GM23338 (cell line): ENCODE measurements at regions not wholly inside any gene's neighbourhood (a gene's known extent, or its start where the extent isn't known, plus 50 kb on each side); places are given as distances from the start of the nearest gene placed in this dataset.

Experiments used
- ATAC-seq: fragments of 200-7000 bp; cut with Tn5 transposase; 3 replicates; pipeline ENCODE4 v1.9.1; 2020
- DNase-seq: peaks from one replicate; pipeline ENCODE4 v3.0.0-alpha.2; 2015; ENCODE audit warnings: low spot score
- H2AFZ ChIP-seq: fragments of 200-600 bp; sonication (generic); 2 replicates; pipeline ENCODE4 v1.8.0; 2016; ENCODE audit warnings: antibody characterized with exemption, mild to moderate bottlenecking, moderate library complexity
- H3F3A ChIP-seq: fragments of 200-600 bp; sonication (generic); replicated peaks from 2 replicates; pipeline ENCODE4 v1.8.0; 2017; ENCODE audit warnings: antibody characterized with exemption, mixed run types, low read depth
- H3K27ac ChIP-seq: fragments of 200-600 bp; sonication (generic); 2 replicates; pipeline ENCODE4 v1.6.1; 2016; ENCODE audit warnings: low read depth
- H3K27me3 ChIP-seq: fragments of 200-600 bp; sonication (generic); 2 replicates; pipeline ENCODE4 v1.8.0; 2016; ENCODE audit warnings: mild to moderate bottlenecking, mixed run types, moderate library complexity; ENCODE audit not compliant: insufficient read depth
- H3K36me3 ChIP-seq: fragments of 200-600 bp; sonication (generic); 2 replicates; pipeline ENCODE4 v1.8.0; 2016; ENCODE audit warnings: mild to moderate bottlenecking; ENCODE audit not compliant: insufficient read depth
- H3K4me1 ChIP-seq: fragments of 200-600 bp; sonication (generic); 2 replicates; pipeline ENCODE4 v1.8.0; 2016; ENCODE audit warnings: mild to moderate bottlenecking, moderate library complexity; ENCODE audit not compliant: insufficient read depth
- H3K4me2 ChIP-seq: fragments of 200-600 bp; sonication (generic); 2 replicates; pipeline ENCODE4 v1.7.1; 2017; ENCODE audit warnings: mixed run types
- H3K4me3 ChIP-seq: fragments of 200-600 bp; sonication (generic); 2 replicates; pipeline ENCODE4 v1.6.1; 2016; ENCODE audit warnings: mixed run types
- H3K79me2 ChIP-seq: fragments of 200-600 bp; sonication (generic); replicated peaks from 2 replicates; pipeline ENCODE4 v1.8.0; 2017; ENCODE audit warnings: mild to moderate bottlenecking; ENCODE audit not compliant: insufficient read depth
- H3K9me2 ChIP-seq: fragments of 200-600 bp; sonication (generic); 2 replicates; pipeline ENCODE4 v1.8.0; 2017; ENCODE audit not compliant: insufficient read depth
- H4K20me1 ChIP-seq: fragments of 200-600 bp; sonication (generic); replicated peaks from 2 replicates; pipeline ENCODE4 v1.8.0; 2017; ENCODE audit warnings: mild to moderate bottlenecking; ENCODE audit not compliant: insufficient read depth
- H3K27ac Mint-ChIP-seq: 2 replicates; pipeline ENCODE4 v1.8.0; 2020; ENCODE audit warnings: inconsistent platforms, mild to moderate bottlenecking, moderate library complexity, mixed read lengths
- H3K27me3 Mint-ChIP-seq: 3 replicates; pipeline ENCODE4 v1.8.0; 2022; ENCODE audit warnings: low read depth, mild to moderate bottlenecking, moderate library complexity, mixed read lengths, inconsistent platforms; ENCODE audit not compliant: insufficient read depth, poor library complexity
- H3K36me3 Mint-ChIP-seq: 3 replicates; pipeline ENCODE4 v1.8.0; 2021; ENCODE audit warnings: low read depth, mild to moderate bottlenecking, inconsistent platforms, moderate library complexity, mixed read lengths
- H3K4me1 Mint-ChIP-seq: 3 replicates; pipeline ENCODE4 v1.8.0; 2020; ENCODE audit warnings: mild to moderate bottlenecking, inconsistent platforms, mixed read lengths
- H3K4me3 Mint-ChIP-seq: 3 replicates; pipeline ENCODE4 v1.8.0; 2021; ENCODE audit warnings: moderate library complexity, mild to moderate bottlenecking, inconsistent platforms, mixed read lengths
- H3K9me3 Mint-ChIP-seq: 3 replicates; pipeline ENCODE4 v1.8.0; 2020; ENCODE audit warnings: moderate library complexity, mild to moderate bottlenecking, inconsistent platforms, mixed read lengths
- CREB1 ChIP-seq: fragments of 250-450 bp; sonication (Bioruptor Pico); IDR thresholded peaks from 2 replicates; pipeline ENCODE4 v1.5.0; 2020; ENCODE audit warnings: low read depth, mild to moderate bottlenecking, moderate library complexity
- EZH2 ChIP-seq: fragments of 200-600 bp; sonication (generic); IDR thresholded peaks from one replicate; pipeline ENCODE4 v1.8.0; 2017; ENCODE audit warnings: antibody characterized with exemption, mild to moderate bottlenecking, low read depth; ENCODE audit not compliant: unreplicated experiment
- EZH2phosphoT487 ChIP-seq: fragments of 200-600 bp; sonication (generic); IDR thresholded peaks from one replicate; pipeline ENCODE4 v1.8.1; 2018; ENCODE audit warnings: antibody characterized with exemption; ENCODE audit not compliant: unreplicated experiment
- JUNB ChIP-seq: IDR thresholded peaks from one replicate; pipeline ENCODE4 v1.6.1; 2016; ENCODE audit warnings: antibody characterized with exemption; ENCODE audit not compliant: unreplicated experiment
- NANOG ChIP-seq: IDR thresholded peaks from 2 replicates; pipeline ENCODE4 v1.6.1; 2016; ENCODE audit warnings: antibody characterized with exemption, borderline replicate concordance
- POLR2AphosphoS5 ChIP-seq: IDR thresholded peaks from 2 replicates; pipeline ENCODE4 v1.6.1; 2016; ENCODE audit warnings: antibody characterized with exemption, low read depth
- STAT1 ChIP-seq: IDR thresholded peaks from one replicate; pipeline ENCODE4 v1.6.1; 2016; ENCODE audit warnings: antibody characterized with exemption; ENCODE audit not compliant: unreplicated experiment
- ZNF114 ChIP-seq: fragments of 250-450 bp; sonication (Bioruptor Pico); IDR thresholded peaks from 2 replicates; pipeline ENCODE4 v1.5.0; 2020; ENCODE audit warnings: mild to moderate bottlenecking, moderate library complexity
- ZNF331 ChIP-seq: fragments of 250-450 bp; sonication (Bioruptor Pico); IDR thresholded peaks from 2 replicates; pipeline ENCODE4 v1.5.0; 2020; ENCODE audit warnings: low read depth, mild to moderate bottlenecking, moderate library complexity
- TF ChIP-seq, protein P1 (sequence below): fragments of 250-450 bp; sonication (Bioruptor Pico); IDR thresholded peaks from 2 replicates; pipeline ENCODE4 v1.5.0; 2020; ENCODE audit warnings: mild to moderate bottlenecking, moderate library complexity
- TF ChIP-seq, protein P2 (sequence below): IDR thresholded peaks from one replicate; pipeline ENCODE4 v1.6.1; 2018; ENCODE audit warnings: antibody characterized with exemption; ENCODE audit not compliant: unreplicated experiment
- TF ChIP-seq, protein P3 (sequence below): IDR thresholded peaks from 2 replicates; pipeline ENCODE4 v1.6.1; 2016; ENCODE audit warnings: antibody characterized with exemption
- TF ChIP-seq, protein P4 (sequence below), 2 experiments: fragments of 200-600 bp in 1 of 2; sonication (generic) in 1 of 2; conservative IDR thresholded peaks; 2 replicates each; pipeline versions ENCODE4 v1.5.1 to v1.6.1; 2016 to 2017; ENCODE audit warnings: antibody characterized with exemption in 2 of 2, low read depth in 2 of 2, mild to moderate bottlenecking in 2 of 2, moderate library complexity in 1 of 2

DNA sequence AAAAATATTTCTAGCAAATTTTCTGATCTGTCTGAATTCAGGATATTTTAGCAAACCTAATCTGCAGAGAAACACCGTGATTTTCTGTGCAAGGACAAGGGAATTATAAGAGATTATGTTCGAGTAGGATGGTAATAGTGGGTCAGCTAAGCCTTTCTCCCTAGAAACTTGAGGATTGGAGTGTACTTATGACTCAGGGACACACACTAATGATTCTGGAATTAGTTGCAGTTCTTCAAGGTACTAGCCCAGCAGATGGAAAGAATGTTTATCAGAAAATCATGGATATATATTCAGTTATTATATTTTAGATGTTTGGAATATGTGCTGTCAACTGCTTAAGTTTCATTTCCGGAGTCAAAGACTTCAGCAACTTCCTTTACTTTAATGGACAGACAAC lies 177.1 kb upstream of the MAP3K7 start:
- no peaks in the 10 kb centered on the region for H3K36me3 ChIP-seq
- H3K79me2 ChIP-seq, result no peaks in the 10 kb centered on the region
- H3F3A ChIP-seq, result no peaks in the 10 kb centered on the region
- DNase-seq, result no peak
- H3K27ac Mint-ChIP-seq, result no peak overlapping the region
- no peak for TF ChIP-seq CREB1 (CRISPR knock-in tag)
- TF ChIP-seq, protein P1, sequence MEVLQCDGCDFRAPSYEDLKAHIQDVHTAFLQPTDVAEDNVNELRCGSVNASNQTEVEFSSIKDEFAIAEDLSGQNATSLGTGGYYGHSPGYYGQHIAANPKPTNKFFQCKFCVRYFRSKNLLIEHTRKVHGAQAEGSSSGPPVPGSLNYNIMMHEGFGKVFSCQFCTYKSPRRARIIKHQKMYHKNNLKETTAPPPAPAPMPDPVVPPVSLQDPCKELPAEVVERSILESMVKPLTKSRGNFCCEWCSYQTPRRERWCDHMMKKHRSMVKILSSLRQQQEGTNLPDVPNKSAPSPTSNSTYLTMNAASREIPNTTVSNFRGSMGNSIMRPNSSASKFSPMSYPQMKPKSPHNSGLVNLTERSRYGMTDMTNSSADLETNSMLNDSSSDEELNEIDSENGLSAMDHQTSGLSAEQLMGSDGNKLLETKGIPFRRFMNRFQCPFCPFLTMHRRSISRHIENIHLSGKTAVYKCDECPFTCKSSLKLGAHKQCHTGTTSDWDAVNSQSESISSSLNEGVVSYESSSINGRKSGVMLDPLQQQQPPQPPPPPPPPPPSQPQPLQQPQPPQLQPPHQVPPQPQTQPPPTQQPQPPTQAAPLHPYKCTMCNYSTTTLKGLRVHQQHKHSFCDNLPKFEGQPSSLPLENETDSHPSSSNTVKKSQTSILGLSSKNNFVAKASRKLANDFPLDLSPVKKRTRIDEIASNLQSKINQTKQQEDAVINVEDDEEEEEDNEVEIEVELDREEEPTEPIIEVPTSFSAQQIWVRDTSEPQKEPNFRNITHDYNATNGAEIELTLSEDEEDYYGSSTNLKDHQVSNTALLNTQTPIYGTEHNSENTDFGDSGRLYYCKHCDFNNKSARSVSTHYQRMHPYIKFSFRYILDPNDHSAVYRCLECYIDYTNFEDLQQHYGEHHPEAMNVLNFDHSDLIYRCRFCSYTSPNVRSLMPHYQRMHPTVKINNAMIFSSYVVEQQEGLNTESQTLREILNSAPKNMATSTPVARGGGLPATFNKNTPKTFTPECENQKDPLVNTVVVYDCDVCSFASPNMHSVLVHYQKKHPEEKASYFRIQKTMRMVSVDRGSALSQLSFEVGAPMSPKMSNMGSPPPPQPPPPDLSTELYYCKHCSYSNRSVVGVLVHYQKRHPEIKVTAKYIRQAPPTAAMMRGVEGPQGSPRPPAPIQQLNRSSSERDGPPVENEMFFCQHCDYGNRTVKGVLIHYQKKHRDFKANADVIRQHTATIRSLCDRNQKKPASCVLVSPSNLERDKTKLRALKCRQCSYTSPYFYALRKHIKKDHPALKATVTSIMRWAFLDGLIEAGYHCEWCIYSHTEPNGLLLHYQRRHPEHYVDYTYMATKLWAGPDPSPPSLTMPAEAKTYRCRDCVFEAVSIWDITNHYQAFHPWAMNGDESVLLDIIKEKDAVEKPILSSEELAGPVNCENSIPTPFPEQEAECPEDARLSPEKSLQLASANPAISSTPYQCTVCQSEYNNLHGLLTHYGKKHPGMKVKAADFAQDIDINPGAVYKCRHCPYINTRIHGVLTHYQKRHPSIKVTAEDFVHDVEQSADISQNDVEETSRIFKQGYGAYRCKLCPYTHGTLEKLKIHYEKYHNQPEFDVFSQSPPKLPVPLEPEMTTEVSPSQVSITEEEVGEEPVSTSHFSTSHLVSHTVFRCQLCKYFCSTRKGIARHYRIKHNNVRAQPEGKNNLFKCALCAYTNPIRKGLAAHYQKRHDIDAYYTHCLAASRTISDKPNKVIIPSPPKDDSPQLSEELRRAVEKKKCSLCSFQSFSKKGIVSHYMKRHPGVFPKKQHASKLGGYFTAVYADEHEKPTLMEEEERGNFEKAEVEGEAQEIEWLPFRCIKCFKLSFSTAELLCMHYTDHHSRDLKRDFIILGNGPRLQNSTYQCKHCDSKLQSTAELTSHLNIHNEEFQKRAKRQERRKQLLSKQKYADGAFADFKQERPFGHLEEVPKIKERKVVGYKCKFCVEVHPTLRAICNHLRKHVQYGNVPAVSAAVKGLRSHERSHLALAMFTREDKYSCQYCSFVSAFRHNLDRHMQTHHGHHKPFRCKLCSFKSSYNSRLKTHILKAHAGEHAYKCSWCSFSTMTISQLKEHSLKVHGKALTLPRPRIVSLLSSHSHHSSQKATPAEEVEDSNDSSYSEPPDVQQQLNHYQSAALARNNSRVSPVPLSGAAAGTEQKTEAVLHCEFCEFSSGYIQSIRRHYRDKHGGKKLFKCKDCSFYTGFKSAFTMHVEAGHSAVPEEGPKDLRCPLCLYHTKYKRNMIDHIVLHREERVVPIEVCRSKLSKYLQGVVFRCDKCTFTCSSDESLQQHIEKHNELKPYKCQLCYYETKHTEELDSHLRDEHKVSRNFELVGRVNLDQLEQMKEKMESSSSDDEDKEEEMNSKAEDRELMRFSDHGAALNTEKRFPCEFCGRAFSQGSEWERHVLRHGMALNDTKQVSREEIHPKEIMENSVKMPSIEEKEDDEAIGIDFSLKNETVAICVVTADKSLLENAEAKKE (CRISPR knock-in tag), result no peak
- TF ChIP-seq EZH2phosphoT487, result no peak
- no peak for TF ChIP-seq STAT1
- TF ChIP-seq ZNF331, result no peak
- no peak for TF ChIP-seq NANOG
- no peak for TF ChIP-seq JUNB
- TF ChIP-seq, protein P2, sequence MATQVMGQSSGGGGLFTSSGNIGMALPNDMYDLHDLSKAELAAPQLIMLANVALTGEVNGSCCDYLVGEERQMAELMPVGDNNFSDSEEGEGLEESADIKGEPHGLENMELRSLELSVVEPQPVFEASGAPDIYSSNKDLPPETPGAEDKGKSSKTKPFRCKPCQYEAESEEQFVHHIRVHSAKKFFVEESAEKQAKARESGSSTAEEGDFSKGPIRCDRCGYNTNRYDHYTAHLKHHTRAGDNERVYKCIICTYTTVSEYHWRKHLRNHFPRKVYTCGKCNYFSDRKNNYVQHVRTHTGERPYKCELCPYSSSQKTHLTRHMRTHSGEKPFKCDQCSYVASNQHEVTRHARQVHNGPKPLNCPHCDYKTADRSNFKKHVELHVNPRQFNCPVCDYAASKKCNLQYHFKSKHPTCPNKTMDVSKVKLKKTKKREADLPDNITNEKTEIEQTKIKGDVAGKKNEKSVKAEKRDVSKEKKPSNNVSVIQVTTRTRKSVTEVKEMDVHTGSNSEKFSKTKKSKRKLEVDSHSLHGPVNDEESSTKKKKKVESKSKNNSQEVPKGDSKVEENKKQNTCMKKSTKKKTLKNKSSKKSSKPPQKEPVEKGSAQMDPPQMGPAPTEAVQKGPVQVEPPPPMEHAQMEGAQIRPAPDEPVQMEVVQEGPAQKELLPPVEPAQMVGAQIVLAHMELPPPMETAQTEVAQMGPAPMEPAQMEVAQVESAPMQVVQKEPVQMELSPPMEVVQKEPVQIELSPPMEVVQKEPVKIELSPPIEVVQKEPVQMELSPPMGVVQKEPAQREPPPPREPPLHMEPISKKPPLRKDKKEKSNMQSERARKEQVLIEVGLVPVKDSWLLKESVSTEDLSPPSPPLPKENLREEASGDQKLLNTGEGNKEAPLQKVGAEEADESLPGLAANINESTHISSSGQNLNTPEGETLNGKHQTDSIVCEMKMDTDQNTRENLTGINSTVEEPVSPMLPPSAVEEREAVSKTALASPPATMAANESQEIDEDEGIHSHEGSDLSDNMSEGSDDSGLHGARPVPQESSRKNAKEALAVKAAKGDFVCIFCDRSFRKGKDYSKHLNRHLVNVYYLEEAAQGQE, result no peak
- no peak for TF ChIP-seq POLR2AphosphoS5
- TF ChIP-seq, protein P3, sequence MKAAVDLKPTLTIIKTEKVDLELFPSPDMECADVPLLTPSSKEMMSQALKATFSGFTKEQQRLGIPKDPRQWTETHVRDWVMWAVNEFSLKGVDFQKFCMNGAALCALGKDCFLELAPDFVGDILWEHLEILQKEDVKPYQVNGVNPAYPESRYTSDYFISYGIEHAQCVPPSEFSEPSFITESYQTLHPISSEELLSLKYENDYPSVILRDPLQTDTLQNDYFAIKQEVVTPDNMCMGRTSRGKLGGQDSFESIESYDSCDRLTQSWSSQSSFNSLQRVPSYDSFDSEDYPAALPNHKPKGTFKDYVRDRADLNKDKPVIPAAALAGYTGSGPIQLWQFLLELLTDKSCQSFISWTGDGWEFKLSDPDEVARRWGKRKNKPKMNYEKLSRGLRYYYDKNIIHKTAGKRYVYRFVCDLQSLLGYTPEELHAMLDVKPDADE, result no peak
- TF ChIP-seq, protein P4, sequence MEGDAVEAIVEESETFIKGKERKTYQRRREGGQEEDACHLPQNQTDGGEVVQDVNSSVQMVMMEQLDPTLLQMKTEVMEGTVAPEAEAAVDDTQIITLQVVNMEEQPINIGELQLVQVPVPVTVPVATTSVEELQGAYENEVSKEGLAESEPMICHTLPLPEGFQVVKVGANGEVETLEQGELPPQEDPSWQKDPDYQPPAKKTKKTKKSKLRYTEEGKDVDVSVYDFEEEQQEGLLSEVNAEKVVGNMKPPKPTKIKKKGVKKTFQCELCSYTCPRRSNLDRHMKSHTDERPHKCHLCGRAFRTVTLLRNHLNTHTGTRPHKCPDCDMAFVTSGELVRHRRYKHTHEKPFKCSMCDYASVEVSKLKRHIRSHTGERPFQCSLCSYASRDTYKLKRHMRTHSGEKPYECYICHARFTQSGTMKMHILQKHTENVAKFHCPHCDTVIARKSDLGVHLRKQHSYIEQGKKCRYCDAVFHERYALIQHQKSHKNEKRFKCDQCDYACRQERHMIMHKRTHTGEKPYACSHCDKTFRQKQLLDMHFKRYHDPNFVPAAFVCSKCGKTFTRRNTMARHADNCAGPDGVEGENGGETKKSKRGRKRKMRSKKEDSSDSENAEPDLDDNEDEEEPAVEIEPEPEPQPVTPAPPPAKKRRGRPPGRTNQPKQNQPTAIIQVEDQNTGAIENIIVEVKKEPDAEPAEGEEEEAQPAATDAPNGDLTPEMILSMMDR (conservative IDR thresholded peaks at IDR 0.05; ENCODE audit: low read depth in 2 of 2), result no peak
- no peak for TF ChIP-seq EZH2
- TF ChIP-seq ZNF114 (CRISPR knock-in tag), result no peak
- peaks cover 2% of the 10 kb centered on the region; the same call in 1 of the 3 replicates for H3K4me1 Mint-ChIP-seq
- no peak overlapping the region for H3K4me3 ChIP-seq
- H3K27me3 Mint-ChIP-seq, result no peaks in the 10 kb centered on the region
- no peaks in the 10 kb centered on the region for H3K9me2 ChIP-seq
- no peak overlapping the region for H3K27ac ChIP-seq
- H3K4me3 Mint-ChIP-seq, result no peak overlapping the region
- no peak for ATAC-seq
- H3K9me3 Mint-ChIP-seq, result no peaks in the 10 kb centered on the region
- no peaks in the 10 kb centered on the region for H3K27me3 ChIP-seq
- H3K4me2 ChIP-seq, result no peak overlapping the region
- no peaks in the 10 kb centered on the region for H3K36me3 Mint-ChIP-seq
- H2AFZ ChIP-seq, result no peak overlapping the region
- H3K4me1 ChIP-seq, result peaks cover 3% of the 10 kb centered on the region; the same call in 1 of the 2 replicates
- no peaks in the 10 kb centered on the region for H4K20me1 ChIP-seq
